ENCODE measurements at regions not wholly inside any gene's neighbourhood (a gene's known extent, or its start where the extent isn't known, plus 50 kb on each side); places are given as distances from the start of the nearest gene placed in this dataset.

DNA sequence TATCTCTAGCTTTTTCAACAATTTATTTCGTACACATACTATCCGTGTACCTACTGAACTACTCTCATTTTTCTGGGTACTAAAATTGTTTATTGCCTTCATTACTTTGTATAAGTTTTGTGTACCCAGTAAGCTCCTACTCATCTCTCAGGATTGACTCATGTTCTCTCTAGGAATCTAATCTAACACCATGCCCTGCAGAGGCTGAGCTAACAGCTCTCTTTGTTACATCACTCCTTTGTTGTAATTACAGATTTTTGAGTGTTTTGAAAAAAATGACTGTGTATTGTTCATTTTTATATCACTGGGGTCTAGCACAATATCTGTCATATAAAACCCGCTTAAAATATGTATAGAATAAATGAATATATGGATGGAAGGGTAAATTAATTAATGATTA is 167.1 kb downstream of the ATP6V1G3 start:
- Histone ChIP-seq H4K20me1 (ENCODE audit: control insufficient read depth, extremely low read depth, insufficient read depth, low read length) (no peaks in the 10 kb centered on the region), H2AFZ (ENCODE audit: control insufficient read depth, low read length) (no peak overlapping the region), H3K9me3 (ENCODE audit: control insufficient read depth, low read depth, low read length) (peaks cover 3% of the 10 kb centered on the region), H3K27ac (ENCODE audit: control insufficient read depth, insufficient read depth, low read length) (no peak overlapping the region), H3K4me3 (ENCODE audit: control insufficient read depth in 2 of 3, extremely low read depth in 1 of 3, insufficient read depth in 2 of 3, low read depth in 1 of 3, low read length in 3 of 3) (no peak overlapping the region), H3K79me2 (ENCODE audit: control insufficient read depth, insufficient read depth, low read length) (no peaks in the 10 kb centered on the region), H3K36me3 (ENCODE audit: control insufficient read depth in 2 of 2, extremely low read depth in 1 of 2, insufficient read depth in 2 of 2, low read length in 2 of 2) (no peaks in the 10 kb centered on the region), H3K4me1 (ENCODE audit: control insufficient read depth, extremely low read depth, insufficient read depth, low read length) (no peaks in the 10 kb centered on the region), H3K9me1 (ENCODE audit: control insufficient read depth, extremely low read depth, insufficient read depth, low read length) (no peaks in the 10 kb centered on the region), H3K4me2 (ENCODE audit: control insufficient read depth, extremely low read depth, insufficient read depth, low read depth, low read length) (no peak overlapping the region), H3K27me3 (ENCODE audit: control insufficient read depth, extremely low read depth, insufficient read depth, low read length) (no peaks in the 10 kb centered on the region), H3K9ac (ENCODE audit: control insufficient read depth, extremely low read depth, insufficient read depth, low read length) (no peak overlapping the region)
- FAIRE-seq (no peak), DNase-seq (ENCODE audit: low read depth, low spot score) (no peak)
- no peak for TF ChIP-seq EZH2 (IDR thresholded peaks at IDR 0.05; ENCODE audit: low read length)
- TF ChIP-seq, protein P1, sequence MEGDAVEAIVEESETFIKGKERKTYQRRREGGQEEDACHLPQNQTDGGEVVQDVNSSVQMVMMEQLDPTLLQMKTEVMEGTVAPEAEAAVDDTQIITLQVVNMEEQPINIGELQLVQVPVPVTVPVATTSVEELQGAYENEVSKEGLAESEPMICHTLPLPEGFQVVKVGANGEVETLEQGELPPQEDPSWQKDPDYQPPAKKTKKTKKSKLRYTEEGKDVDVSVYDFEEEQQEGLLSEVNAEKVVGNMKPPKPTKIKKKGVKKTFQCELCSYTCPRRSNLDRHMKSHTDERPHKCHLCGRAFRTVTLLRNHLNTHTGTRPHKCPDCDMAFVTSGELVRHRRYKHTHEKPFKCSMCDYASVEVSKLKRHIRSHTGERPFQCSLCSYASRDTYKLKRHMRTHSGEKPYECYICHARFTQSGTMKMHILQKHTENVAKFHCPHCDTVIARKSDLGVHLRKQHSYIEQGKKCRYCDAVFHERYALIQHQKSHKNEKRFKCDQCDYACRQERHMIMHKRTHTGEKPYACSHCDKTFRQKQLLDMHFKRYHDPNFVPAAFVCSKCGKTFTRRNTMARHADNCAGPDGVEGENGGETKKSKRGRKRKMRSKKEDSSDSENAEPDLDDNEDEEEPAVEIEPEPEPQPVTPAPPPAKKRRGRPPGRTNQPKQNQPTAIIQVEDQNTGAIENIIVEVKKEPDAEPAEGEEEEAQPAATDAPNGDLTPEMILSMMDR (optimal IDR thresholded peaks at IDR 0.05 in 1 of 3, IDR thresholded peaks at IDR 0.05 in 1 of 3, conservative IDR thresholded peaks at IDR 0.05 in 1 of 3; ENCODE audit: extremely low read depth in 1 of 3, insufficient read depth in 2 of 3, low read length in 3 of 3), result no peak
- dilution Hi-C loops (cut with MboI; ENCODE audit: extremely low pct_ligation_motif_present, low sequenced_read_pairs), result no loop called here
